HCT116 (cell line): ENCODE measurements at regions not wholly inside any gene's neighbourhood (a gene's known extent, or its start where the extent isn't known, plus 50 kb on each side); places are given as distances from the start of the nearest gene placed in this dataset.

ENCODE experiments used
- ATAC-seq: fragments of 200-7000 bp; cut with Tn5 transposase; 2 replicates; pipeline ENCODE4 v1.9.1; 2020; ENCODE audit warnings: mild to moderate bottlenecking, moderate library complexity
- BruUV-seq: library from RNA; stranded (reverse); fragments of 400-500 nt; replicated peaks from 2 replicates; lab custom pipeline; 2021; lab: Mats Ljungman, UMichigan
- CTCF ChIA-PET: fragments of 300-600 bp; sonication (Branson Sonifier 250); formaldehyde crosslinking; loops from one replicate; lab custom pipeline; 2021; ENCODE audit warnings: antibody characterized with exemption; lab: Charles Lee
- POLR2A ChIA-PET: fragments of 300-600, 350-600 bp; sonication (Branson Sonifier 250); formaldehyde crosslinking; loops from one replicate; lab custom pipeline; 2021; ENCODE audit warnings: antibody characterized with exemption; lab: Charles Lee
- RAD21 ChIA-PET, 2 experiments: fragments of 300-600 bp; sonication (Branson Sonifier 250); formaldehyde crosslinking; loops; one replicate each; lab custom pipeline; 2023; ENCODE audit warnings: low total read pairs in 2 of 2; ENCODE audit not compliant: uncharacterized antibody in 2 of 2, unreplicated experiment in 2 of 2, low non-redundant PET in 1 of 2; lab: Charles Lee
- DNase-seq: peaks from one replicate; pipeline ENCODE4 v3.0.0-alpha.2; 2010; ENCODE audit warnings: low read depth, low spot score
- H2AFZ ChIP-seq: fragments of 200-600 bp; shearing (Covaris generic), sonication (generic); 2 replicates; pipeline ENCODE4 v1.6.1; 2017; ENCODE audit warnings: low read depth, mixed run types, mixed read lengths, antibody characterized with exemption, low read length; ENCODE audit not compliant: poor library complexity, severe bottlenecking
- H3K27ac ChIP-seq: 2 replicates; pipeline ENCODE4 v1.5.1; 2012; ENCODE audit warnings: low read depth, low read length
- H3K27me3 ChIP-seq: fragments of 200-600 bp; sonication (generic); 2 replicates; pipeline ENCODE4 v1.6.1; 2016; ENCODE audit warnings: mixed run types, low read length, mixed read lengths; ENCODE audit not compliant: insufficient read depth
- H3K36me3 ChIP-seq, 2 experiments: fragments of 200-500 bp in 1 of 2; fragments of 200-600 bp in 1 of 2; sonication (Bioruptor generic) in 1 of 2; sonication (generic) in 1 of 2; 2 replicates each; pipeline versions ENCODE4 v1.5.1 to v1.6.1; 2014 to 2016; ENCODE audit warnings: low read length in 2 of 2, inconsistent platforms in 1 of 2, mixed read lengths in 1 of 2, mixed run types in 1 of 2; ENCODE audit not compliant: insufficient read depth in 2 of 2, control insufficient read depth in 1 of 2
- H3K4me1 ChIP-seq, 2 experiments: fragments of 200-600 bp in 1 of 2; sonication (generic) in 1 of 2; 2 replicates each; pipeline versions ENCODE4 v1.5.1 to v1.6.1; 2012 to 2017; ENCODE audit warnings: low read length in 2 of 2, inconsistent platforms in 1 of 2, mild to moderate bottlenecking in 1 of 2, mixed read lengths in 1 of 2, mixed run types in 1 of 2, moderate library complexity in 1 of 2; ENCODE audit not compliant: insufficient read depth in 2 of 2, control insufficient read depth in 1 of 2
- H3K4me2 ChIP-seq: fragments of 200-600 bp; sonication (generic); 2 replicates; pipeline ENCODE4 v1.6.1; 2017; ENCODE audit warnings: mixed run types, low read length, mixed read lengths
- H3K4me3 ChIP-seq, 2 experiments: fragments of 200-600 bp in 1 of 2; sonication (generic) in 1 of 2; replicated peaks in 1 of 2; 2 replicates each; pipeline ENCODE4 v1.5.1; 2011 to 2016; ENCODE audit warnings: low read length in 2 of 2, control low read depth in 1 of 2, low read depth in 1 of 2, mild to moderate bottlenecking in 1 of 2, mixed read lengths in 1 of 2, mixed run types in 1 of 2
- H3K79me2 ChIP-seq: fragments of 200-600 bp; sonication (generic); 2 replicates; pipeline ENCODE4 v1.6.1; 2017; ENCODE audit warnings: mild to moderate bottlenecking, mixed run types, low read length, moderate library complexity, mixed read lengths; ENCODE audit not compliant: insufficient read depth
- H3K9ac ChIP-seq: fragments of 200-600 bp; sonication (generic); 2 replicates; pipeline ENCODE4 v1.6.1; 2016; ENCODE audit warnings: low read length, mixed read lengths
- H3K9me2 ChIP-seq: fragments of 200-600 bp; sonication (generic), shearing (Covaris generic); 2 replicates; pipeline ENCODE4 v1.6.1; 2017; ENCODE audit warnings: mixed run types, mild to moderate bottlenecking, moderate library complexity; ENCODE audit not compliant: insufficient read depth
- H3K9me3 ChIP-seq, 2 experiments: fragments of 200-500 bp in 1 of 2; fragments of 200-600 bp in 1 of 2; sonication (Bioruptor generic) in 1 of 2; sonication (generic) in 1 of 2; 2 replicates each; pipeline ENCODE4 v1.6.1; 2014 to 2017; ENCODE audit warnings: low read length in 2 of 2, mixed read lengths in 2 of 2, inconsistent platforms in 1 of 2, low read depth in 1 of 2, mild to moderate bottlenecking in 1 of 2, mixed run types in 1 of 2, moderate library complexity in 1 of 2; ENCODE audit not compliant: control insufficient read depth in 1 of 2, insufficient read depth in 1 of 2
- H4K20me1 ChIP-seq: fragments of 200-600 bp; sonication (generic), shearing (Covaris generic); 2 replicates; pipeline ENCODE4 v1.6.1; 2017; ENCODE audit warnings: mixed run types, mild to moderate bottlenecking, moderate library complexity; ENCODE audit not compliant: insufficient read depth
- ATF3 ChIP-seq: IDR thresholded peaks from 2 replicates; pipeline ENCODE4 v1.6.1; 2012
- CBX3 ChIP-seq: IDR thresholded peaks from 2 replicates; pipeline ENCODE4 v1.6.1; 2012; ENCODE audit warnings: low read depth
- CEBPB ChIP-seq: IDR thresholded peaks from 2 replicates; pipeline ENCODE4 v1.6.1; 2012; ENCODE audit warnings: low read depth
- EGR1 ChIP-seq: IDR thresholded peaks from 2 replicates; pipeline ENCODE4 v1.6.1; 2012; ENCODE audit warnings: low read depth
- ELF1 ChIP-seq: IDR thresholded peaks from 2 replicates; pipeline ENCODE4 v1.6.1; 2012; ENCODE audit warnings: low read depth, borderline replicate concordance
- FOSL1 ChIP-seq: IDR thresholded peaks from 2 replicates; pipeline ENCODE4 v1.6.1; 2012; ENCODE audit warnings: low read depth
- POLR2A ChIP-seq: IDR thresholded peaks from 2 replicates; pipeline ENCODE4 v1.7.0; 2011; ENCODE audit warnings: borderline replicate concordance; ENCODE audit not compliant: insufficient read depth, insufficient read length; ENCODE audit errors: extremely low read depth
- POLR2AphosphoS5 ChIP-seq: IDR thresholded peaks from 2 replicates; pipeline ENCODE4 v1.6.1; 2011; ENCODE audit warnings: mild to moderate bottlenecking, low read depth, low read length, moderate library complexity
- REST ChIP-seq: IDR thresholded peaks from 2 replicates; pipeline ENCODE4 v1.6.1; 2012; ENCODE audit warnings: low read depth
- SRF ChIP-seq: IDR thresholded peaks from 2 replicates; pipeline ENCODE4 v1.6.1; 2012; ENCODE audit warnings: low read depth
- YY1 ChIP-seq: IDR thresholded peaks from 2 replicates; pipeline ENCODE4 v1.6.1; 2011; ENCODE audit warnings: low read length, low read depth, moderate library complexity, mild to moderate bottlenecking; ENCODE audit not compliant: insufficient replicate concordance; ENCODE audit errors: extremely low read depth
- ZFX ChIP-seq: fragments of 450-650 bp; IDR thresholded peaks from 2 replicates; pipeline ENCODE4 v1.6.1; 2017
- ZNF274 ChIP-seq: fragments of 200-500 bp; sonication (Bioruptor generic); IDR thresholded peaks from 2 replicates; pipeline ENCODE4 v1.6.1; 2014; ENCODE audit warnings: mild to moderate bottlenecking, low read depth, low read length, inconsistent platforms
- intact Hi-C: fragments of 100-400 bp; cut with micrococcal nuclease; formaldehyde crosslinking; loops from 2 replicates; pipeline ENCODE4 v1.10.0; 2022

DNA sequence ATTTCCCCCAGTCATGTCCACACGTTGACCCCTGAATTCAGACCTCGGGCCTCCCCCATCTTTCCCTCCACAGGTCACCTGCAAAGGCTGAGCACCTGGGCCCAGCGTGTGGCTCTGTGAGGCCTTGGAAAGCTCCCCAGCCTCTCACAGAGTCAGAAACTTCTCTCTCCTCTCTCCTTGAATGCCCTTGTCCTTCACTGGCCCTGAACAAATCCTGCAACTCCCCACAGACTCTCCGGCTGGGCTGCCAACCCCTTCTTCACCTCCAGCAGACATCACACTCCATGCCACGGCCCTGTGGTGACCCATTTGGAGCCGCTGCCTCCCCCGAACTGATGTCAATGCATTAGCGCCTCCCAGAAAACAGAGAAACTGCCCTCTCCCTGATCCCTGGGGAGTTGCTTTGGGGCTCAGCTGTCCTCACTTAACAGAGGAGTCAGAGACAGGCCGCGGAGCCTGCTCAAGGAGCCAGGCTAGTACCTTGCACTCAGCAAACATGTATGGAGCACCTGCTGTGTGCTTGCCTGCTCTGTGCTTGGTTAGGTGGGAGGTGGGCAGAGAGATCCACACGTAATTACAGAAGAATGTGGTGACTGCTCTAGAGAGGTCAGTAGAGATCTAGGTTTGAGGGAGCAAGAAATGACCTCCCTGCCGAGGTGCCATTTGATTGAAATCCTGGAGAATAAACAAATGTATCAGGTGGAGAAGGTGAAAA is 99.2 kb upstream of the PWP1 start:
- no peak for TF ChIP-seq FOSL1
- ChIA-PET POLR2A (no interaction called here), RAD21 (no interaction called here), CTCF (no interaction called here)
- Histone ChIP-seq H2AFZ (no peak overlapping the region), H3K4me3 (no peak overlapping the region), H3K4me1 (peaks cover 0 to 4% of the 10 kb centered on the region in 2 experiments; a peak in 1 of 4 replicates), H3K79me2 (no peaks in the 10 kb centered on the region), H3K36me3 (no peaks in the 10 kb centered on the region), H4K20me1 (no peaks in the 10 kb centered on the region), H3K27me3 (no peaks in the 10 kb centered on the region), H3K27ac (no peak overlapping the region), H3K9me3 (no peaks in the 10 kb centered on the region), H3K9me2 (no peaks in the 10 kb centered on the region), H3K9ac (no peak overlapping the region), H3K4me2 (no peak overlapping the region)
- DNase-seq (no peak), ATAC-seq (no peak)
- no TSS peak for BruUV-seq
- intact Hi-C loops: no loop called here

- no peaks in the 10 kb centered on the region for H3K27me3 ChIP-seq
- ChIA-PET CTCF (no interaction called here), POLR2A (no interaction called here), RAD21 (no interaction called here)
- peaks cover 0 to 7% of the 10 kb centered on the region in 2 experiments; a peak in 2 of 4 replicates for H3K9me3 ChIP-seq
- no peak for ATAC-seq
- TF ChIP-seq SRF (no peak), POLR2A (no peak), ZNF274 (no peak), CBX3 (no peak), EGR1 (no peak), ATF3 (no peak), ZFX (no peak), YY1 (no peak), CEBPB (no peak), POLR2AphosphoS5 (no peak), ELF1 (no peak), REST (no peak)
- no peak overlapping the region for H3K4me2 ChIP-seq
- no peak for DNase-seq
- no TSS peak for BruUV-seq
- peaks cover 0 to 4% of the 10 kb centered on the region in 2 experiments; a peak in 1 of 4 replicates for H3K4me1 ChIP-seq
- H4K20me1 ChIP-seq: no peaks in the 10 kb centered on the region
- no peaks in the 10 kb centered on the region for H3K36me3 ChIP-seq
- H3K4me3 ChIP-seq: no peak overlapping the region
- no peaks in the 10 kb centered on the region for H3K79me2 ChIP-seq
- no peak overlapping the region for H3K9ac ChIP-seq
- H2AFZ ChIP-seq: no peak overlapping the region
- intact Hi-C loops: no loop called here
- no peak overlapping the region for H3K27ac ChIP-seq
- no peaks in the 10 kb centered on the region for H3K9me2 ChIP-seq
These were observed 95.2 kb upstream of the PWP1 start for GRCh38 chr12:107590413-107590812.
